ENCODE measurements at regions not wholly inside any gene's neighbourhood (a gene's known extent, or its start where the extent isn't known, plus 50 kb on each side); places are given as distances from the start of the nearest gene placed in this dataset.

DNA sequence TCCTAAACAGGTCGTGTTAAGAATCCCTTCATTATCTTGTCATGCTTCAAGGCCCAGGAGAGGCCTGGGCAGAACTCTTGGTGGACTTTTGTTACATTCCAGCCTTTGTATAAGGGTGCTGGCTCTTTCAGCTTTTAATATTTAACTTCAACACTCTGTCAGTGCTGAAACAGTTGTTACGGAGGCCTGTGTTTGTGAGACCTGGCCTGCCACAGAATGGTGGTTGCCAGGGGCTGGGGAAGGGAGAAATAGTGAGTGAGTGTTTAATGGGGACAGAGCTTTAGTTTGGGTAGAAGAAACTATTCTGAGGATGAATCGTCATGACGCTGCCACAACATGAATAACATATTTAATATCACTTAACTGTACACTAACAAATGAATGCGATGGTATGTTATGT is 1027.6 kb upstream of the PRKX start:
- ATAC-seq (no peak), DNase-seq (ENCODE audit: low spot score) (no peak)
- Histone ChIP-seq H3K4me3 (no peak overlapping the region), H3K27ac (ENCODE audit: low read depth) (no peak overlapping the region), H3K9me2 (ENCODE audit: insufficient read depth) (no peaks in the 10 kb centered on the region), H3F3A (replicated peaks; ENCODE audit: low read depth) (no peaks in the 10 kb centered on the region), H3K4me2 (no peak overlapping the region), H3K79me2 (replicated peaks; ENCODE audit: insufficient read depth) (no peaks in the 10 kb centered on the region), H3K36me3 (ENCODE audit: insufficient read depth) (no peaks in the 10 kb centered on the region), H3K4me1 (ENCODE audit: insufficient read depth) (no peaks in the 10 kb centered on the region), H3K27me3 (ENCODE audit: insufficient read depth) (no peaks in the 10 kb centered on the region), H2AFZ (no peak overlapping the region), H4K20me1 (replicated peaks; ENCODE audit: insufficient read depth) (no peaks in the 10 kb centered on the region)
- Mint-ChIP-seq H3K4me1 (no peaks in the 10 kb centered on the region), H3K27me3 (ENCODE audit: insufficient read depth, low read depth, poor library complexity) (peaks cover 2% of the 10 kb centered on the region), H3K27ac (no peak overlapping the region), H3K36me3 (ENCODE audit: low read depth) (no peaks in the 10 kb centered on the region), H3K4me3 (no peak overlapping the region), H3K9me3 (no peaks in the 10 kb centered on the region)
- no peak for TF ChIP-seq STAT1 (IDR thresholded peaks at IDR 0.05; ENCODE audit: unreplicated experiment)
- TF ChIP-seq, protein P1, sequence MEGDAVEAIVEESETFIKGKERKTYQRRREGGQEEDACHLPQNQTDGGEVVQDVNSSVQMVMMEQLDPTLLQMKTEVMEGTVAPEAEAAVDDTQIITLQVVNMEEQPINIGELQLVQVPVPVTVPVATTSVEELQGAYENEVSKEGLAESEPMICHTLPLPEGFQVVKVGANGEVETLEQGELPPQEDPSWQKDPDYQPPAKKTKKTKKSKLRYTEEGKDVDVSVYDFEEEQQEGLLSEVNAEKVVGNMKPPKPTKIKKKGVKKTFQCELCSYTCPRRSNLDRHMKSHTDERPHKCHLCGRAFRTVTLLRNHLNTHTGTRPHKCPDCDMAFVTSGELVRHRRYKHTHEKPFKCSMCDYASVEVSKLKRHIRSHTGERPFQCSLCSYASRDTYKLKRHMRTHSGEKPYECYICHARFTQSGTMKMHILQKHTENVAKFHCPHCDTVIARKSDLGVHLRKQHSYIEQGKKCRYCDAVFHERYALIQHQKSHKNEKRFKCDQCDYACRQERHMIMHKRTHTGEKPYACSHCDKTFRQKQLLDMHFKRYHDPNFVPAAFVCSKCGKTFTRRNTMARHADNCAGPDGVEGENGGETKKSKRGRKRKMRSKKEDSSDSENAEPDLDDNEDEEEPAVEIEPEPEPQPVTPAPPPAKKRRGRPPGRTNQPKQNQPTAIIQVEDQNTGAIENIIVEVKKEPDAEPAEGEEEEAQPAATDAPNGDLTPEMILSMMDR (conservative IDR thresholded peaks at IDR 0.05; ENCODE audit: low read depth in 2 of 2): no peak
- TF ChIP-seq, protein P2, sequence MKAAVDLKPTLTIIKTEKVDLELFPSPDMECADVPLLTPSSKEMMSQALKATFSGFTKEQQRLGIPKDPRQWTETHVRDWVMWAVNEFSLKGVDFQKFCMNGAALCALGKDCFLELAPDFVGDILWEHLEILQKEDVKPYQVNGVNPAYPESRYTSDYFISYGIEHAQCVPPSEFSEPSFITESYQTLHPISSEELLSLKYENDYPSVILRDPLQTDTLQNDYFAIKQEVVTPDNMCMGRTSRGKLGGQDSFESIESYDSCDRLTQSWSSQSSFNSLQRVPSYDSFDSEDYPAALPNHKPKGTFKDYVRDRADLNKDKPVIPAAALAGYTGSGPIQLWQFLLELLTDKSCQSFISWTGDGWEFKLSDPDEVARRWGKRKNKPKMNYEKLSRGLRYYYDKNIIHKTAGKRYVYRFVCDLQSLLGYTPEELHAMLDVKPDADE (IDR thresholded peaks at IDR 0.05): no peak
- TF ChIP-seq CREB1 (CRISPR knock-in tag; IDR thresholded peaks at IDR 0.05; ENCODE audit: low read depth): no peak
- TF ChIP-seq ZNF462 (CRISPR knock-in tag; IDR thresholded peaks at IDR 0.05): no peak
- TF ChIP-seq EZH2phosphoT487 (IDR thresholded peaks at IDR 0.05; ENCODE audit: unreplicated experiment): no peak
- TF ChIP-seq JUNB (IDR thresholded peaks at IDR 0.05; ENCODE audit: unreplicated experiment): no peak
- no peak for TF ChIP-seq EZH2 (IDR thresholded peaks at IDR 0.05; ENCODE audit: low read depth, unreplicated experiment)
- TF ChIP-seq NANOG (IDR thresholded peaks at IDR 0.05; ENCODE audit: borderline replicate concordance): no peak
- TF ChIP-seq ZNF331 (CRISPR knock-in tag; IDR thresholded peaks at IDR 0.05; ENCODE audit: low read depth): no peak
- TF ChIP-seq POLR2AphosphoS5 (IDR thresholded peaks at IDR 0.05; ENCODE audit: low read depth): no peak
- TF ChIP-seq ZNF114 (CRISPR knock-in tag; IDR thresholded peaks at IDR 0.05): no peak
- no peak for TF ChIP-seq REST (IDR thresholded peaks at IDR 0.05; ENCODE audit: unreplicated experiment)
